Spleen (tissue), 11 donors: ENCODE measurements at regions not wholly inside any gene's neighbourhood (a gene's known extent, or its start where the extent isn't known, plus 50 kb on each side); places are given as distances from the start of the nearest gene placed in this dataset.

Experiments used
- DNase-seq: peaks from one replicate; pipeline ENCODE4 v3.0.0-alpha.2; 2020
- H3K27ac ChIP-seq, 8 donors: fragments of 200-600 bp; sonication (generic) in 7 of 8; 1 replicate in 4 of 8; 2 replicates in 4 of 8; pipeline versions ENCODE4 v1.5.0 to v1.8.0; 2016 to 2021; ENCODE audit warnings: inconsistent platforms in 4 of 8, mild to moderate bottlenecking in 4 of 8, moderate library complexity in 1 of 8
- H3K27me3 ChIP-seq, 7 donors: fragments of 200-600 bp; sonication (generic) in 6 of 7; replicated peaks in 1 of 7; 1 replicate in 4 of 7; 2 replicates in 3 of 7; pipeline versions ENCODE4 v1.5.0 to v1.8.0; 2016 to 2021; ENCODE audit warnings: inconsistent platforms in 3 of 7, mild to moderate bottlenecking in 1 of 7
- H3K36me3 ChIP-seq, 6 donors: fragments of 200-600 bp; sonication (generic) in 5 of 6; 1 replicate in 4 of 6; 2 replicates in 2 of 6; pipeline versions ENCODE4 v1.5.0 to v1.8.0; 2016 to 2021; ENCODE audit warnings: inconsistent platforms in 2 of 6
- H3K4me1 ChIP-seq, 6 donors: fragments of 200-600 bp; sonication (generic) in 5 of 6; 1 replicate in 3 of 6; 2 replicates in 3 of 6; pipeline versions ENCODE4 v1.5.0 to v1.8.0; 2016 to 2021; ENCODE audit warnings: inconsistent platforms in 3 of 6
- H3K4me3 ChIP-seq, 8 donors: fragments of 200-600 bp; sonication (generic) in 7 of 8; 1 replicate in 4 of 8; 2 replicates in 4 of 8; pipeline versions ENCODE4 v1.5.0 to v1.8.0; 2016 to 2021; ENCODE audit warnings: inconsistent platforms in 4 of 8, mild to moderate bottlenecking in 4 of 8, moderate library complexity in 2 of 8
- H3K9me3 ChIP-seq, 8 donors: fragments of 200-600 bp; sonication (generic) in 7 of 8; 1 replicate in 4 of 8; 2 replicates in 4 of 8; pipeline versions ENCODE4 v1.5.0 to v1.8.0; 2016 to 2021; ENCODE audit warnings: inconsistent platforms in 4 of 8
- POLR2A ChIP-seq, 3 donors: fragments of 450-650 bp; IDR thresholded peaks; one replicate each; pipeline ENCODE4 v1.5.1; 2017; ENCODE audit warnings: antibody characterized with exemption in 3 of 3, mild to moderate bottlenecking in 1 of 3
- POLR2AphosphoS5 ChIP-seq, 3 donors: sonication (generic); formaldehyde crosslinking; IDR thresholded peaks; one replicate each; pipeline ENCODE4 v1.5.1; 2017; ENCODE audit warnings: antibody characterized with exemption in 3 of 3
- WGBS, 5 donors: extraction: QIAGEN DNeasy Blood & Tissue Kit in 3 of 5; methylation state at CpG; one replicate each; pipeline versions ENCODE4 v1.1.5 to v1.1.7; 2013 to 2018; 5-methylcytosine and 5-hydroxymethylcytosine counted together
- intact Hi-C: fragments of 100-400 bp; cut with DNase I; formaldehyde crosslinking; loops from one replicate; pipeline ENCODE4 v1.15.0; 2023; ENCODE audit warnings: low total_unique reads
- TF ChIP-seq, protein P1 (sequence below), 11 experiments: fragments of 200-600 bp in 7 of 11; fragments of 450-650 bp in 4 of 11; sonication (generic) in 4 of 11; IDR thresholded peaks in 8 of 11; conservative IDR thresholded peaks in 3 of 11; 1 replicate in 7 of 11; 2 replicates in 4 of 11; pipeline versions ENCODE4 v1.4.0 to v1.8.0; 2016 to 2021; ENCODE audit warnings: antibody characterized with exemption in 11 of 11, inconsistent platforms in 4 of 11, mild to moderate bottlenecking in 1 of 11
- donor health status: healthy with polysubstance abuse.
- donor health status: DM: no; HTN: no; CAD: no; lungs with moderate emphysema.
- donor health status: DM: no; HTN: no; CAD: no.
- donor health status: Bipolar disorder and iron deficiency.
- donor health status: healthy.
- donor health status: DM: no; HTN: no; CAD: no.
- donor health status: DM: yes; HTN: yes; CAD: no.

DNA sequence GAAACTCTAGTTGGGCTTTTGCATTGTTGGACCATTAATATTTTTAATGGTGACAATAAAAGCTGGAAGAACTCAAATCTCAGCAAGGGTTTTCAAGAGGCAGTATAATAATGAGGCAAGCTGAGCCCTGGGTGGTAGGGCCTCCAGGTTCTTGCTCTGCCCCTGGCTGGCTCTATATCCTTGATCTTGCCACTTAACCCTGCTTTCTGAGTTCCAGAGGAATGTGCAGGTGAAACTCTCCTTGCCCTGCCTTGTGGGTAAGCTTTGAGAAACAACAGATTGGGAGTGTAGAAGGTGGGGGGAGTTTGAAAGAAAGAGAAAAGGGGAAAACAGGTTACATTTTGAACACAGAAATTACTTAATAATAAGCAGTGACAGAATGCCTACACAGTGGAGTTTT is 103.3 kb upstream of the MAP4K3 start:
- Histone ChIP-seq H3K27me3 (no peaks in the 10 kb centered on the region), H3K27ac (no peak overlapping the region), H3K4me3 (no peak overlapping the region), H3K4me1 (no peaks in the 10 kb centered on the region), H3K9me3 (no peaks in the 10 kb centered on the region), H3K36me3 (no peaks in the 10 kb centered on the region)
- intact Hi-C loops = no loop called here
- TF ChIP-seq, protein P1, sequence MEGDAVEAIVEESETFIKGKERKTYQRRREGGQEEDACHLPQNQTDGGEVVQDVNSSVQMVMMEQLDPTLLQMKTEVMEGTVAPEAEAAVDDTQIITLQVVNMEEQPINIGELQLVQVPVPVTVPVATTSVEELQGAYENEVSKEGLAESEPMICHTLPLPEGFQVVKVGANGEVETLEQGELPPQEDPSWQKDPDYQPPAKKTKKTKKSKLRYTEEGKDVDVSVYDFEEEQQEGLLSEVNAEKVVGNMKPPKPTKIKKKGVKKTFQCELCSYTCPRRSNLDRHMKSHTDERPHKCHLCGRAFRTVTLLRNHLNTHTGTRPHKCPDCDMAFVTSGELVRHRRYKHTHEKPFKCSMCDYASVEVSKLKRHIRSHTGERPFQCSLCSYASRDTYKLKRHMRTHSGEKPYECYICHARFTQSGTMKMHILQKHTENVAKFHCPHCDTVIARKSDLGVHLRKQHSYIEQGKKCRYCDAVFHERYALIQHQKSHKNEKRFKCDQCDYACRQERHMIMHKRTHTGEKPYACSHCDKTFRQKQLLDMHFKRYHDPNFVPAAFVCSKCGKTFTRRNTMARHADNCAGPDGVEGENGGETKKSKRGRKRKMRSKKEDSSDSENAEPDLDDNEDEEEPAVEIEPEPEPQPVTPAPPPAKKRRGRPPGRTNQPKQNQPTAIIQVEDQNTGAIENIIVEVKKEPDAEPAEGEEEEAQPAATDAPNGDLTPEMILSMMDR (IDR thresholded peaks at IDR 0.05 in 8 of 11, conservative IDR thresholded peaks at IDR 0.05 in 3 of 11) = no peak
- TF ChIP-seq POLR2AphosphoS5 (IDR thresholded peaks at IDR 0.05) = no peak
- no peak for TF ChIP-seq POLR2A (IDR thresholded peaks at IDR 0.05)
- no peak for DNase-seq

DNA sequence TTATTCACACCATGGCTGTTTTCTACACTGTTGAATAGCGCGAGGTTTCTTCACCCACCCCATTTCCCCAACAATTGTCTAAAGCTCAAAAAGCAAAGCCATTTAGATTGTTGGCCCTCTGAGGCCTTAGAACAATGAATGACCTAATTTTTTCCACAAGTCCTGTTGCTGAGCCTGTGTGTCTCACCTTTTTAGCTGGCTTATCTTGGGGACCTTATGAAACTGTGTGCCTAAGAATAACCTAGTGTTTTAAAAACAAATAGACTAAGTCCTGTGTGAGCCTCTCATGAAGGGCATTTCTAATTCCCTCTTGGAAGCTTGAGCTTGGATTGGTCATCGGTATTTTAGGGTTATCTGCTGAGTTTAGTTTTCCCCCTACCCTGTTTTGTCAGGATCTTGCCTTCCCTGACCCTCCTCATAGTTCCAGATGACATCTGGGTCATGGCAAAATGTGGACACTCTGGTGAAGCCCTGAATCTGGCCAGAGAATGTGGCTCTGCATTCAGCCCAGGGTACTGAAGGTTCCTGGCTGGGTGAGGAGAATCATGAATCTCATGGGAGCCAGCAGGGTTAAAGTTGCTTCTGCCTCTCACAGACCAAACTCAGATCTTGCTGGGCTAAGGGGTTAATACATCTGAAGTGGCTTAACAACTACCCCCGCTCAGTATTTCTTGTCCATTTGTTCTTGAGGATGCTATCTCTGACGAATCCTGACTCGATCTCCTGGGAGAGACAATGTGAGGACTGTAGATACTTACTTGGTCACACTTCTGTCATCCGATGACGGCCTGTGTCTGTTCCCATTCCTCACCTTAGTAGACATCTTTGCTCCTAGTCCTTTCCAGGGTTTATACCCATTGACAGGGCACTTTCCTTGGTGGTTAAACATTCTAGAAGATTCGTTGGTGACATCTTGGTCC is 104.2 kb upstream of the MAP4K3 start:
- H3K36me3 ChIP-seq = no peaks in the 10 kb centered on the region
- intact Hi-C loops = no loop called here
- TF ChIP-seq POLR2A (IDR thresholded peaks at IDR 0.05) (no peak), POLR2AphosphoS5 (IDR thresholded peaks at IDR 0.05) (no peak)
- TF ChIP-seq, protein P1 (IDR thresholded peaks at IDR 0.05 in 8 of 11, conservative IDR thresholded peaks at IDR 0.05 in 3 of 11) = no peak
- no peak overlapping the region for H3K4me3 ChIP-seq
- no peak for DNase-seq
- no peaks in the 10 kb centered on the region for H3K9me3 ChIP-seq
- no peaks in the 10 kb centered on the region for H3K4me1 ChIP-seq
- H3K27ac ChIP-seq = no peak overlapping the region
- WGBS, 5 donors = 85 to 94% (median 88%) methylated on average over 9 of the region's 9 CpGs
- H3K27me3 ChIP-seq = no peaks in the 10 kb centered on the region

DNA sequence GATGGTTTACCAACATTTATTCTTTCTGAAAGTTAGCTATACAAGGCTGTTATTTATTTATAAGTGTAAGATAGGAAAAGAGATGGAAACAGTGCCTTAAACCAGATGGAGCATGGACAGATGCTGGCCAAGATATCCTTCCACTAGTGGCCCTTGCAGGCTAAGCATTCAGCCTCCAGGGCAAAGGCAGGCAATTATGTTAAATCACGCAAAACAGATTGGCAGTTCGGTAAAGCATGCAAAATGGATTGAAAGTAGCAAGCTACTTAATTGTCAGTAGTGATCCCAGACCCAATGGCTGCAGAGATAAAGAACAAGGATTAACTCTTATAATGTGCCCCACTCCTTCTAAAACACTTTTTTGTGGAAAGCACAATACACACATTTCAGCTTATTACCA is 105.4 kb upstream of the MAP4K3 start:
- DNase-seq = no peak
- H3K4me1 ChIP-seq = no peaks in the 10 kb centered on the region
- H3K27me3 ChIP-seq = no peaks in the 10 kb centered on the region
- H3K36me3 ChIP-seq = no peaks in the 10 kb centered on the region
- H3K27ac ChIP-seq = no peak overlapping the region
- WGBS, 5 donors = 92 to 100% (median 98%) methylated on average over 2 of the region's 2 CpGs
- intact Hi-C loops = no loop called here
- H3K4me3 ChIP-seq = no peak overlapping the region
- TF ChIP-seq, protein P1 (IDR thresholded peaks at IDR 0.05 in 8 of 11, conservative IDR thresholded peaks at IDR 0.05 in 3 of 11) = no peak
- TF ChIP-seq POLR2A (IDR thresholded peaks at IDR 0.05) = no peak
- no peaks in the 10 kb centered on the region for H3K9me3 ChIP-seq

DNA sequence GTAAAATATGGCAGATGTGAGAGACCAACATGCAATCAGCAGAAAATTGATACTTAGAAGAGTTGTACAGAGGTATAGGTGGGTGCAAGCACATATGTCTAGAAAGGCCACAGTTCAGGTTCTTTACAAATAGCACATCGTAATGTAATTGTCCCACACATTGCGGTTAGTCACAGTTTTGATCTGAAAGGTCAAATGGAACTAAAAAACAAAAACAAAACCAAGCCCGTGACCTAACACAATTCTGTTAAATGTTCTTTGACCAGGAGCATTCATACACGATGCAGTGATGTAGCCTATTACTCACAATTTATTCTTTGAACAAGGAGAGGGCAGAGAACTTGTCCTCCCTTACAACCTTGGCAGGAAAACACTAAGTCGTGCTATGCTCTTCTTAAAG is 108.9 kb upstream of the MAP4K3 start:
- Histone ChIP-seq H3K36me3 (no peaks in the 10 kb centered on the region), H3K4me1 (peaks cover 0 to 4% (median 0%) of the 10 kb centered on the region in 6 donors), H3K4me3 (no peak overlapping the region), H3K9me3 (peaks cover 0 to 6% (median 0%) of the 10 kb centered on the region in 8 donors), H3K27ac (no peak overlapping the region), H3K27me3 (no peaks in the 10 kb centered on the region)
- intact Hi-C loops = no loop called here
- DNase-seq = no peak
- WGBS, 5 donors = 66 to 84% (median 75%) methylated on average over 5 of the region's 5 CpGs
- TF ChIP-seq, protein P1 (IDR thresholded peaks at IDR 0.05 in 8 of 11, conservative IDR thresholded peaks at IDR 0.05 in 3 of 11) = no peak
- TF ChIP-seq POLR2A (IDR thresholded peaks at IDR 0.05) = no peak
- TF ChIP-seq POLR2AphosphoS5 (IDR thresholded peaks at IDR 0.05) = no peak
